Fibroblast of pulmonary artery (primary cell): ENCODE measurements at regions not wholly inside any gene's neighbourhood (a gene's known extent, or its start where the extent isn't known, plus 50 kb on each side); places are given as distances from the start of the nearest gene placed in this dataset.
A peak's percentile ranks its signal among the peaks of the same experiment; 100 is the strongest.

ENCODE experiments used
- DNase-seq: peaks from one replicate; pipeline ENCODE4 v3.0.0-alpha.2; 2010; ENCODE audit warnings: low read depth
- H3K4me3 ChIP-seq: replicated peaks from 2 replicates; pipeline ENCODE4 v1.5.1; 2011; ENCODE audit warnings: low read depth, mild to moderate bottlenecking, control low read depth, low read length, moderate library complexity
- TF ChIP-seq, protein P1 (sequence below): IDR thresholded peaks from 2 replicates; pipeline ENCODE4 v1.5.1; 2011; ENCODE audit warnings: mild to moderate bottlenecking, control low read depth, low read length, inconsistent platforms; ENCODE audit errors: missing control alignments

DNA sequence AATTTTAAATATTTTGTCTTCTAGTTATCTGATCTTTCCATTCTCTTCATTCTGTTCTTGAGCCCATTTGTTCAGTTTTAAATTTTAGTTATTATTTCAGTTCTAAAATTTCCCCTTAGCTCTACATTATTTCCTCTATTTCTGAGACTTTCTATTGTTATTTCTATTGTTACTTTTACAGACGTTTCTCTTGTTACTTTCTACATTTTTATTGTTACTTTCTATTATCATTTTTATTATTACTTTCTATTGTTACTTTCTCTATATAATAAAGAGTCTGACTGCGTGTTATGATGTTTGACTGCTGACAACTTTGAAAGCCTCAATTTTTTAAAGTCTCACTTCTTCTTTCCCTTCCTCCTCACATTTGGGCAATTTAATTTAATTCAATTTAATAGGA lies 915.7 kb upstream of the PCDH20 start:
- DNase-seq = no peak
- H3K4me3 ChIP-seq = no peak overlapping the region
- TF ChIP-seq, protein P1, sequence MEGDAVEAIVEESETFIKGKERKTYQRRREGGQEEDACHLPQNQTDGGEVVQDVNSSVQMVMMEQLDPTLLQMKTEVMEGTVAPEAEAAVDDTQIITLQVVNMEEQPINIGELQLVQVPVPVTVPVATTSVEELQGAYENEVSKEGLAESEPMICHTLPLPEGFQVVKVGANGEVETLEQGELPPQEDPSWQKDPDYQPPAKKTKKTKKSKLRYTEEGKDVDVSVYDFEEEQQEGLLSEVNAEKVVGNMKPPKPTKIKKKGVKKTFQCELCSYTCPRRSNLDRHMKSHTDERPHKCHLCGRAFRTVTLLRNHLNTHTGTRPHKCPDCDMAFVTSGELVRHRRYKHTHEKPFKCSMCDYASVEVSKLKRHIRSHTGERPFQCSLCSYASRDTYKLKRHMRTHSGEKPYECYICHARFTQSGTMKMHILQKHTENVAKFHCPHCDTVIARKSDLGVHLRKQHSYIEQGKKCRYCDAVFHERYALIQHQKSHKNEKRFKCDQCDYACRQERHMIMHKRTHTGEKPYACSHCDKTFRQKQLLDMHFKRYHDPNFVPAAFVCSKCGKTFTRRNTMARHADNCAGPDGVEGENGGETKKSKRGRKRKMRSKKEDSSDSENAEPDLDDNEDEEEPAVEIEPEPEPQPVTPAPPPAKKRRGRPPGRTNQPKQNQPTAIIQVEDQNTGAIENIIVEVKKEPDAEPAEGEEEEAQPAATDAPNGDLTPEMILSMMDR = no peak

DNA sequence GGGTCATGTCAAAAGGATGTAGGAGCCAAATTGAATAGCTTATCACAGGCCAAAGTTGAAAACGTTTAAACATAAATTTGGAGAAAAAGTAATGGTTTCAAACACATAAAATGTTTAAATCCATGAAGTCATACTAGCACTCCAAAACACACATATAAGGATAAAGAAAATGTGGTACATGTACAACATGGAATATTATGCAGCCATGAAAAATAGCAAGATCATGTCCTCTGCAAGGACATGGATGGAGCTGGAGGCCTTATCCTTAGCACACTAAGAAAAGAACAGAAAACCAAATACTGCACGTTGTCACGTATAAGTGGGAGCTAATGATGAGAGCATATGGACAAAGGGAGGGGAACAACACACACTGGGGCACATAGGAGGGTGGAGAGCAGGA lies 911.7 kb upstream of the PCDH20 start:
- H3K4me3 ChIP-seq = no peak overlapping the region
- TF ChIP-seq, protein P1 = no peak
- DNase-seq = no peak

DNA sequence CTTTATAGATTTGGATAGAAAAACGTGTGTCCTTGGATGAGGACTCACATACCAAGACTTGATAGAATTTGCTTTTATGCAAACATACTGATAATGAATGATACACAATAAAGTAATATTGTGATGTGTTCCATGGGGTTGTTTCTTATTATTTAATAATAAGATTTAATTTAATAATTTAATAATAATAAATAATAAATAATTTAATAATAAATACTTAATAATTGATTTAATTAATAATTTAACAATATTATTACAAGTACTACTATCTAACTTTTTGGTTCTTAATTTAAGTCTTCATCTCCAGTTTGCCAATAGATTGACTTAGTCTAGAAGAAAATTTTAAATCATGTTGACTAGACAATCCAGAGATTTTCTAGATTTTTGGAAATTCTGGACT lies 909.2 kb upstream of the PCDH20 start:
- TF ChIP-seq, protein P1 = no peak
- no peak overlapping the region for H3K4me3 ChIP-seq
- no peak for DNase-seq

DNA sequence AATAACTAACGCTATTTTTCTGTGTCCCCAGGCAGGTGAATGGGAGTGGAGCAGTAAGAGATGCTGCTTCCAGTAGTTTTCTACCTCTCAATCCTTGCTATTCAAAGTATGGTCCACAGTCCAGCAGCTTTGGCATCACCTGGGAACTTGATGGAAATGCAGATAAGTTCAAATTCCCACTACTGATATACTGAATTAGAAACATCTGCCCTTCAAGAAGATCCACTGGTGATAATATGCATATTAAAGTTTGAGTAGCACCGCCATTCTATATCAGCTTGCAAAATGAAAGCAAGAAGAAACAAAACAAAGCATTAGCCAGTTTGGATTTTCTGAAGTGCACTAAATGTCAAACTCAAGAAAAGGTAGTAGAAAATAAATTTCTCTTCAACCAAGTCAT lies 906.2 kb upstream of the PCDH20 start:
- TF ChIP-seq, protein P1 = no peak
- no peak overlapping the region for H3K4me3 ChIP-seq
- DNase-seq = no peak

DNA sequence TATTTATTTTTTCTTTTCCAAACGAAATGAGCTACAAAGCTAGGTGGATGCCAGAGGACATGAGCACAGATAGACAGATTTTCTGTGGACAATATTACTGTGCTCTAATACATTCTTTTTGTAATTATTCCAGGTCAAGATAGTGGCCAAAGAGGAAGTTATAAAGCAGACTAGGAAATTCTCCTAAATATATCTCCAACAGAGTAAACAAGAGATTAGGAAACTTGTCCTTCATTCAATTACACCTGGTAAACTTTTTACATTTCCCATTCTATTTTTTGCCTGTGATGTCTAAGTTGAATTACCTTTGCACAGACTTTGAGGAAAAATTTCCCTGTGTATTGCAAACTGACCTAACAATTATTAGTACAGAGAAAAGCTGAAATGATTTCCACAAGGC lies 905.5 kb upstream of the PCDH20 start:
- TF ChIP-seq, protein P1 = no peak
- H3K4me3 ChIP-seq = no peak overlapping the region
- DNase-seq = no peak

DNA sequence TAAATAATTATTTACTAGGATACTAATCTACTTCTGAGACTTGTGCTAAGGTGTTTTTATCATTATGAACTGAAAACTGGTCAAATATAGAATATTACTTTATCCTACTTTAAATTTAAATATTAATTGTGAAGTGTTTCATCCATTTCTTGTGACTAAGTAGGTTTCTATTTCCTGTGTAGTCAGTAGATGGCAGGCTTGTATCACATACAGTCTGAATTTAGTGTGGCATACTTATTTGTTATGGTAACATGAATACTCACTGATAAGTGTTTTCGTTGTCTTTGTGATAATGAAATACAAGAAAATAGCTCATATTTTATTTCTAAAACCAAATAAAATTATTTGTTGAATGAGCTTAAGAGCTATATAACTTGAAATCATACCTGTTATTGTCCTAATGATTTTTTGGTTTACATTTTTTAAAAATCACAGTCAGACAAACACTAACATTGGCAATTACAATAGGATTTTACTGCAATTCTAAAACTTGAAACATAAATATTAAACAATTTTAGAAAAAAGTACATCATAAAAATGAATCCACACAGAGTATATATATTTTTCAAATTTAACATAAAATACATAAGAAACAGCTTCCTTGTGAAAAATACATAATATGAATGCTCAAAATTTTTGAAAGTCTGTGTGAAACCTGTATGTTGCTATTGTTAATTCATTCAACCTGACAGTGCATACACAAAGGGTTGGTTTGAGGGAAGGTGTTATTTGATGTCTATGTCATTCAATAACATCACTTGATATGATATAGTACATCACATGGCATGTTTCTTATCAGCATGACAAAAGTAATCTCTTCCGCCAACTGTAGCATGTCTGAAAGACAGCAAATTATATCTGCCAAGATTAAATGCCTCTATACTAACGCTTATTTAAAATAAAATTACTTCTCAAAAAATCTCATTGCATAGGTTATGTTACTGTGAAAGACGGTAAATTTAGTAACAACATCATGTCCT lies 904.8 kb upstream of the PCDH20 start:
- TF ChIP-seq, protein P1 = peak; percentile 65
- peak; percentile 76 for DNase-seq
- no peak overlapping the region for H3K4me3 ChIP-seq
